H9 (cell line): ENCODE measurements at regions not wholly inside any gene's neighbourhood (a gene's known extent, or its start where the extent isn't known, plus 50 kb on each side); places are given as distances from the start of the nearest gene placed in this dataset.
"Not testable (repeated sequence)": the region's sequence is repeated elsewhere in the genome, so short reads cannot be mapped to it uniquely, and the experiment has no call there.

Experiments used
- DNase-seq: peaks from one replicate; pipeline ENCODE4 v3.0.0-alpha.2; 2017
- H2AFZ ChIP-seq: one replicate; pipeline ENCODE4 v1.6.1; 2013; ENCODE audit warnings: mild to moderate bottlenecking, low read length, control low read depth, moderate library complexity
- H2AK5ac ChIP-seq: 2 replicates; pipeline ENCODE4 v1.6.1; 2013; ENCODE audit warnings: low read length, control low read depth, mixed read lengths; ENCODE audit not compliant: insufficient read length
- H2BK120ac ChIP-seq: one replicate; pipeline ENCODE4 v1.6.1; 2013; ENCODE audit warnings: low read depth, mild to moderate bottlenecking, low read length, control low read depth, inconsistent platforms; ENCODE audit not compliant: poor library complexity, severe bottlenecking
- H2BK12ac ChIP-seq: 2 replicates; pipeline ENCODE4 v1.6.1; 2013; ENCODE audit warnings: low read length, control low read depth, mixed read lengths, low read depth; ENCODE audit not compliant: insufficient read length
- H2BK15ac ChIP-seq: 2 replicates; pipeline ENCODE4 v1.6.1; 2013; ENCODE audit warnings: low read depth, low read length, control low read depth
- H2BK20ac ChIP-seq: one replicate; pipeline ENCODE4 v1.6.1; 2013; ENCODE audit warnings: low read depth, mild to moderate bottlenecking, low read length, control low read depth, inconsistent platforms; ENCODE audit not compliant: poor library complexity, severe bottlenecking
- H2BK5ac ChIP-seq: 2 replicates; pipeline ENCODE4 v1.6.1; 2013; ENCODE audit warnings: low read length, control low read depth, mixed read lengths; ENCODE audit not compliant: insufficient read length
- H3K14ac ChIP-seq: 2 replicates; pipeline ENCODE4 v1.6.1; 2013; ENCODE audit warnings: low read length, control low read depth; ENCODE audit not compliant: insufficient read depth
- H3K18ac ChIP-seq: 2 replicates; pipeline ENCODE4 v1.6.1; 2013; ENCODE audit warnings: low read depth, mild to moderate bottlenecking, mixed read lengths, low read length, control low read depth; ENCODE audit not compliant: insufficient read length
- H3K23ac ChIP-seq: 2 replicates; pipeline ENCODE4 v1.6.1; 2013; ENCODE audit warnings: low read length, control low read depth, mixed read lengths, low read depth; ENCODE audit not compliant: insufficient read length
- H3K23me2 ChIP-seq: 2 replicates; pipeline ENCODE4 v1.6.1; 2013; ENCODE audit warnings: low read depth, mild to moderate bottlenecking, mixed read lengths, low read length, control low read depth; ENCODE audit not compliant: insufficient read length, poor library complexity, severe bottlenecking
- H3K27ac ChIP-seq: 2 replicates; pipeline ENCODE4 v1.5.1; 2013; ENCODE audit warnings: low read length, control low read depth, mixed read lengths, low read depth; ENCODE audit not compliant: insufficient read length
- H3K27me3 ChIP-seq: 2 replicates; pipeline ENCODE4 v1.6.1; 2013; ENCODE audit warnings: low read length, control low read depth, inconsistent platforms; ENCODE audit not compliant: insufficient read depth
- H3K4ac ChIP-seq: 2 replicates; pipeline ENCODE4 v1.6.1; 2013; ENCODE audit warnings: low read depth, mild to moderate bottlenecking, control low read depth, inconsistent platforms, low read length, moderate library complexity
- H3K4me1 ChIP-seq: 2 replicates; pipeline ENCODE4 v1.6.1; 2013; ENCODE audit warnings: low read length, control low read depth, inconsistent platforms; ENCODE audit not compliant: insufficient read depth
- H3K4me2 ChIP-seq: 2 replicates; pipeline ENCODE4 v1.6.1; 2013; ENCODE audit warnings: low read length, control low read depth, mixed read lengths; ENCODE audit not compliant: insufficient read length, insufficient read depth
- H3K56ac ChIP-seq: 2 replicates; pipeline ENCODE4 v1.6.1; 2013; ENCODE audit warnings: low read depth, mild to moderate bottlenecking, mixed read lengths, low read length, control low read depth; ENCODE audit not compliant: insufficient read length
- H3K79me1 ChIP-seq: 2 replicates; pipeline ENCODE4 v1.6.1; 2013; ENCODE audit warnings: low read depth, mild to moderate bottlenecking, moderate library complexity, low read length, control low read depth, inconsistent platforms; ENCODE audit not compliant: insufficient read depth, poor library complexity, severe bottlenecking
- H3K79me2 ChIP-seq: 2 replicates; pipeline ENCODE4 v1.6.1; 2013; ENCODE audit warnings: low read length, control low read depth, inconsistent platforms; ENCODE audit not compliant: insufficient read depth
- H3K9ac ChIP-seq: 2 replicates; pipeline ENCODE4 v1.6.1; 2013; ENCODE audit warnings: low read length, control low read depth, mixed read lengths; ENCODE audit not compliant: insufficient read length; ENCODE audit errors: extremely low read depth
- H3K9me3 ChIP-seq: one replicate; pipeline ENCODE4 v1.6.1; 2013; ENCODE audit warnings: low read depth, low read length, inconsistent platforms; ENCODE audit not compliant: control insufficient read depth
- H3T11ph ChIP-seq: one replicate; pipeline ENCODE4 v1.6.1; 2013; ENCODE audit warnings: mild to moderate bottlenecking, low read length, control low read depth, inconsistent platforms
- H4K20me1 ChIP-seq: one replicate; pipeline ENCODE4 v1.6.1; 2013; ENCODE audit not compliant: control insufficient read depth, insufficient read length, insufficient read depth
- H4K5ac ChIP-seq: 2 replicates; pipeline ENCODE4 v1.6.1; 2013; ENCODE audit warnings: low read depth, mild to moderate bottlenecking, mixed read lengths, low read length, control low read depth; ENCODE audit not compliant: insufficient read length
- H4K8ac ChIP-seq: replicated peaks from 2 replicates; pipeline ENCODE4 v1.6.1; 2013; ENCODE audit warnings: low read length, control low read depth, mixed read lengths, low read depth; ENCODE audit not compliant: insufficient read length
- H4K91ac ChIP-seq: 2 replicates; pipeline ENCODE4 v1.6.1; 2013; ENCODE audit warnings: low read depth, mild to moderate bottlenecking, moderate library complexity, mixed read lengths, low read length, control low read depth; ENCODE audit not compliant: insufficient read length
- H3K27ac Mint-ChIP-seq, 3 experiments: 2 replicates in 2 of 3; 3 replicates in 1 of 3; pipeline ENCODE4 v1.8.0; 2020 to 2021; ENCODE audit warnings: mixed read lengths in 3 of 3, mild to moderate bottlenecking in 1 of 3, moderate library complexity in 1 of 3
- H3K27me3 Mint-ChIP-seq: 2 replicates; pipeline ENCODE4 v1.8.0; 2021; ENCODE audit warnings: low read depth, mild to moderate bottlenecking, moderate library complexity, mixed read lengths
- H3K36me3 Mint-ChIP-seq, 3 experiments: 2 replicates in 2 of 3; 3 replicates in 1 of 3; pipeline ENCODE4 v1.8.0; 2020 to 2021; ENCODE audit warnings: low read depth in 3 of 3, mixed read lengths in 3 of 3; ENCODE audit not compliant: insufficient read depth in 1 of 3
- H3K4me1 Mint-ChIP-seq, 2 experiments: 2 replicates each; pipeline ENCODE4 v1.8.0; 2020; ENCODE audit warnings: mixed read lengths in 2 of 2
- H3K4me3 Mint-ChIP-seq, 2 experiments: 2 replicates in 1 of 2; 3 replicates in 1 of 2; pipeline ENCODE4 v1.8.0; 2020 to 2021; ENCODE audit warnings: mild to moderate bottlenecking in 2 of 2, mixed read lengths in 2 of 2, moderate library complexity in 1 of 2
- H3K9me3 Mint-ChIP-seq, 2 experiments: 2 replicates in 1 of 2; 3 replicates in 1 of 2; pipeline ENCODE4 v1.8.0; 2020; ENCODE audit warnings: mild to moderate bottlenecking in 2 of 2, mixed read lengths in 2 of 2, moderate library complexity in 1 of 2
- CTCF ChIP-seq: fragments of 200-600 bp; sonication (generic); conservative IDR thresholded peaks from 3 replicates; pipeline ENCODE4 v1.8.0; 2021; ENCODE audit warnings: antibody characterized with exemption, mild to moderate bottlenecking
- WGBS: extraction: QIAGEN DNeasy Blood & Tissue Kit; methylation state at CpG from one replicate; pipeline ENCODE4 v1.1.7; 2013; ENCODE audit warnings: missing lambda C conversion rate, low lambda C conversion rate, mixed read lengths; ENCODE audit not compliant: insufficient read length; ENCODE audit errors: extremely low coverage; 5-methylcytosine and 5-hydroxymethylcytosine counted together

- no peak for TF ChIP-seq CTCF
- Mint-ChIP-seq H3K36me3 (peaks cover 0 to 7% (median 4%) of the 10 kb centered on the region in 3 experiments; a peak in 2 of 7 replicates), H3K27ac (no peak overlapping the region), H3K4me3 (no peak overlapping the region), H3K27me3 (no peaks in the 10 kb centered on the region; the same call in 1 of the 2 replicates), H3K4me1 (no peaks in the 10 kb centered on the region; a peak in 1 of 4 replicates), H3K9me3 (peaks cover 13% of the 10 kb centered on the region in 2 experiments; a peak in 3 of 5 replicates)
- Histone ChIP-seq H3K79me1 (no peaks in the 10 kb centered on the region), H2AK5ac (no peak overlapping the region), H2BK15ac (no peak overlapping the region), H3K4me2 (no peak overlapping the region), H3K79me2 (no peaks in the 10 kb centered on the region), H3K9me3 (no peaks in the 10 kb centered on the region), H4K91ac (no peak overlapping the region), H4K8ac (no peak overlapping the region), H2BK120ac (no peak overlapping the region), H2BK20ac (no peak overlapping the region), H3K23me2 (no peaks in the 10 kb centered on the region), H3K27ac (no peak overlapping the region), H4K5ac (no peak overlapping the region), H3K4ac (no peak overlapping the region), H3K23ac (no peak overlapping the region), H3K4me1 (no peaks in the 10 kb centered on the region), H2BK5ac (no peak overlapping the region), H3K27me3 (no peaks in the 10 kb centered on the region), H2BK12ac (no peak overlapping the region), H3K18ac (no peak overlapping the region), H3T11ph (no peak overlapping the region), H3K56ac (no peak overlapping the region), H3K9ac (no peak overlapping the region), H3K14ac (no peak overlapping the region), H4K20me1 (no peaks in the 10 kb centered on the region), H2AFZ (no peak overlapping the region)
- DNase-seq = no peak
- no CpG with 5 or more reads among the region's 1 CpG for WGBS
Observed at GRCh38 chr2:160621748-160622147, 128.1 kb upstream of the RBMS1 start.

GRCh38 chr2:160628020-160628637 lies 134.5 kb upstream of the RBMS1 start:
- not testable (repeated sequence) for H3K4me2 ChIP-seq, H3K23me2 ChIP-seq, H2BK12ac ChIP-seq, H3K79me2 ChIP-seq, H4K91ac ChIP-seq, H4K5ac ChIP-seq, H3K27ac ChIP-seq, H3K18ac ChIP-seq, H2BK120ac ChIP-seq, H3K9ac ChIP-seq, H3K9me3 ChIP-seq, H3T11ph ChIP-seq, H2BK20ac ChIP-seq, H3K27me3 ChIP-seq, H4K20me1 ChIP-seq, H2AFZ ChIP-seq, H3K14ac ChIP-seq, H2BK5ac ChIP-seq, H3K23ac ChIP-seq, DNase-seq, H3K4me3 Mint-ChIP-seq, H3K56ac ChIP-seq, H3K4ac ChIP-seq, H3K4me1 ChIP-seq, H4K8ac ChIP-seq, H3K27me3 Mint-ChIP-seq, H2BK15ac ChIP-seq, H2AK5ac ChIP-seq, H3K79me1 ChIP-seq
- H3K4me1 Mint-ChIP-seq = peaks cover 21% of the 10 kb centered on the region in 2 experiments
- no CpG with 5 or more reads among the region's 13 CpGs for WGBS
- H3K9me3 Mint-ChIP-seq = peaks cover 11 to 14% of the 10 kb centered on the region in 2 experiments; a peak in 4 of 5 replicates
- H3K27ac Mint-ChIP-seq = peak overlapping the region in 2 of 3 experiments; percentile 55 to 75; a peak in 2 of 7 replicates
- H3K36me3 Mint-ChIP-seq = peaks cover 2 to 12% (median 7%) of the 10 kb centered on the region in 3 experiments; a peak in 4 of 7 replicates
